Hepatocyte (in vitro differentiated cells): ENCODE measurements at regions not wholly inside any gene's neighbourhood (a gene's known extent, or its start where the extent isn't known, plus 50 kb on each side); places are given as distances from the start of the nearest gene placed in this dataset.

Experiments used
- EZH2 ChIP-seq: fragments of 200-600 bp; sonication (generic); IDR thresholded peaks from 2 replicates; pipeline ENCODE4 v1.6.1; 2016; ENCODE audit warnings: antibody characterized with exemption, mild to moderate bottlenecking, borderline replicate concordance
- EZH2phosphoT487 ChIP-seq: fragments of 200-600 bp; sonication (generic); IDR thresholded peaks from one replicate; pipeline ENCODE4 v1.6.1; 2018; ENCODE audit warnings: antibody characterized with exemption, mild to moderate bottlenecking, low read depth, moderate library complexity; ENCODE audit not compliant: unreplicated experiment, severe bottlenecking
- TF ChIP-seq, protein P1 (sequence below): fragments of 200-600 bp; sonication (generic); IDR thresholded peaks from 2 replicates; pipeline ENCODE4 v1.5.1; 2016; ENCODE audit warnings: antibody characterized with exemption, mild to moderate bottlenecking; ENCODE audit not compliant: poor library complexity

DNA sequence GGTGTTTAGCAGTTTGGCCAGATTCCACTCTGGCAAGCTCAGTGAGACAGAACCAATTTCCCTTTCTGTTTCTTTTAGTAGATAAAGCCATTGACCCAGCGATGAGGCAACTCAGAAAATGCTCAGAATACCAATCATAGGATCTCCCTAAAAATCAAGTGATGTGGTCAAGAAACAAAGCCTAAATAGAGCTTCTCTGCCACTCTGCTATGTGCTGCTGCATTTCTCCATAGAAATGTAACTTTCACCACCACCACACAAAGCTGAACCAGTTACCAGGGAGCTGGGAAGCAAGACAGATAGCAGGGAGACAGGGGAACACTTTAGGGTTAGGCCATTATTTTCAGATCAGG lies 109.8 kb downstream of the RPL22L1 start:
- TF ChIP-seq EZH2phosphoT487: no peak
- TF ChIP-seq, protein P1, sequence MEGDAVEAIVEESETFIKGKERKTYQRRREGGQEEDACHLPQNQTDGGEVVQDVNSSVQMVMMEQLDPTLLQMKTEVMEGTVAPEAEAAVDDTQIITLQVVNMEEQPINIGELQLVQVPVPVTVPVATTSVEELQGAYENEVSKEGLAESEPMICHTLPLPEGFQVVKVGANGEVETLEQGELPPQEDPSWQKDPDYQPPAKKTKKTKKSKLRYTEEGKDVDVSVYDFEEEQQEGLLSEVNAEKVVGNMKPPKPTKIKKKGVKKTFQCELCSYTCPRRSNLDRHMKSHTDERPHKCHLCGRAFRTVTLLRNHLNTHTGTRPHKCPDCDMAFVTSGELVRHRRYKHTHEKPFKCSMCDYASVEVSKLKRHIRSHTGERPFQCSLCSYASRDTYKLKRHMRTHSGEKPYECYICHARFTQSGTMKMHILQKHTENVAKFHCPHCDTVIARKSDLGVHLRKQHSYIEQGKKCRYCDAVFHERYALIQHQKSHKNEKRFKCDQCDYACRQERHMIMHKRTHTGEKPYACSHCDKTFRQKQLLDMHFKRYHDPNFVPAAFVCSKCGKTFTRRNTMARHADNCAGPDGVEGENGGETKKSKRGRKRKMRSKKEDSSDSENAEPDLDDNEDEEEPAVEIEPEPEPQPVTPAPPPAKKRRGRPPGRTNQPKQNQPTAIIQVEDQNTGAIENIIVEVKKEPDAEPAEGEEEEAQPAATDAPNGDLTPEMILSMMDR: no peak
- TF ChIP-seq EZH2: no peak
